K562 (cell line): ENCODE measurements at regions not wholly inside any gene's neighbourhood (a gene's known extent, or its start where the extent isn't known, plus 50 kb on each side); places are given as distances from the start of the nearest gene placed in this dataset.
"Not testable (repeated sequence)": the region's sequence is repeated elsewhere in the genome, so short reads cannot be mapped to it uniquely, and the experiment has no call there.

ENCODE experiments used
- POLR2A ChIP-seq: fragments of 450-650 bp; conservative IDR thresholded peaks from 2 replicates; pipeline ENCODE4 v1.6.1; 2016
- RCOR1 ChIP-seq, 2 experiments: IDR thresholded peaks; 2 replicates each; pipeline ENCODE4 v1.6.1; 2012; ENCODE audit warnings: low read depth in 2 of 2, low read length in 2 of 2, borderline replicate concordance in 1 of 2, improper control_type of control experiment in 1 of 2
- RNF2 ChIP-seq: sonication (generic); IDR thresholded peaks from 2 replicates; pipeline ENCODE4 v1.6.1; 2016
- ZNF184 ChIP-seq: sonication (generic); formaldehyde crosslinking; IDR thresholded peaks from 2 replicates; pipeline ENCODE4 v1.5.0; 2020; ENCODE audit warnings: missing genetic modification reagents
- ZNF239 ChIP-seq: fragments of 250-450 bp; sonication (Bioruptor Pico); IDR thresholded peaks from 2 replicates; pipeline ENCODE4 v1.4.0; 2020; ENCODE audit warnings: mild to moderate bottlenecking
- ZNF766 ChIP-seq: fragments of 200-800 bp; sonication (Bioruptor generic); conservative IDR thresholded peaks from 2 replicates; pipeline ENCODE4 v1.6.1; 2016; ENCODE audit warnings: missing genetic modification characterization, missing compliant biosample characterization

DNA sequence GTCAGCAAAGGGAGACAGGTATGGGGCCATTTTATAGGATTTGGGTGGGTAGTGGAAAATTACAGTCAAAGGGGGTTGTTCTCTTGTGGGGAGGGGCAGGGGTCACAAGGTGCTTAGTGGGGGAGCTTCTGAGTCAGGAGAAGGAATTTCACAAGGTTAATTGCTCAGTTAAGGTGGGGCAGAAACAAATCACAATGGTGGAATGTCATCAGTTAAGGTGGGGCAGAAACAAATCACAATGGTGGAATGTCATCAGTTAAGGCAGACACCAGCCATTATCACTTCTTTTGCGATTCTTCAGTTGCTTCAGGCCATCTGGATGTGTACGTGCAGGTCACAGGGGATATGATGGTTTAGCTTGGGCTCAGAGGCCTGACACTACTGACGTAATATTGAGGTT, 1077.6 kb downstream of the DNAJB9 start:
- TF ChIP-seq RNF2; RCOR1 (IDR thresholded peaks at IDR 0.05; ENCODE audit: borderline replicate concordance in 1 of 2, low read depth in 2 of 2, low read length in 2 of 2); POLR2A; ZNF766; ZNF239 (CRISPR knock-in tag); ZNF184 (CRISPR knock-in tag): not testable (repeated sequence)
